Osteocyte (in vitro differentiated cells): ENCODE measurements at regions not wholly inside any gene's neighbourhood (a gene's known extent, or its start where the extent isn't known, plus 50 kb on each side); places are given as distances from the start of the nearest gene placed in this dataset.

Experiments
- DNase-seq: peaks from one replicate; pipeline ENCODE4 v3.0.0; 2021; ENCODE audit warnings: mixed read lengths; ENCODE audit not compliant: unreplicated experiment; ENCODE audit errors: extremely low spot score
- H3K27ac Mint-ChIP-seq: one replicate; pipeline ENCODE4 v1.8.0; 2021; ENCODE audit warnings: mild to moderate bottlenecking, mixed read lengths; ENCODE audit not compliant: unreplicated experiment
- H3K27me3 Mint-ChIP-seq: one replicate; pipeline ENCODE4 v1.8.0; 2021; ENCODE audit warnings: mixed read lengths; ENCODE audit not compliant: unreplicated experiment
- H3K36me3 Mint-ChIP-seq: one replicate; pipeline ENCODE4 v1.8.0; 2021; ENCODE audit warnings: mixed read lengths; ENCODE audit not compliant: unreplicated experiment
- H3K4me1 Mint-ChIP-seq: one replicate; pipeline ENCODE4 v1.8.0; 2021; ENCODE audit warnings: mixed read lengths; ENCODE audit not compliant: unreplicated experiment
- H3K4me3 Mint-ChIP-seq: one replicate; pipeline ENCODE4 v1.8.0; 2021; ENCODE audit warnings: mild to moderate bottlenecking, moderate library complexity, mixed read lengths; ENCODE audit not compliant: unreplicated experiment
- H3K9me3 Mint-ChIP-seq: one replicate; pipeline ENCODE4 v1.8.0; 2021; ENCODE audit warnings: mixed read lengths; ENCODE audit not compliant: unreplicated experiment
- CTCF ChIP-seq: fragments of 200-600 bp; sonication (generic); IDR thresholded peaks from 2 replicates; pipeline ENCODE4 v1.5.0; 2021; ENCODE audit warnings: antibody characterized with exemption, mild to moderate bottlenecking, moderate library complexity

GRCh38 chr4:141849367-141849766 is 213.0 kb downstream of the IL15 start:
- Mint-ChIP-seq H3K4me1 (peaks cover 7% of the 10 kb centered on the region), H3K36me3 (no peaks in the 10 kb centered on the region), H3K27ac (no peak overlapping the region), H3K27me3 (peaks cover 12% of the 10 kb centered on the region), H3K9me3 (peaks cover 4% of the 10 kb centered on the region), H3K4me3 (no peak overlapping the region)
- DNase-seq = no peak
- TF ChIP-seq CTCF = no peak

- Mint-ChIP-seq H3K9me3 (peaks cover 4% of the 10 kb centered on the region), H3K36me3 (no peaks in the 10 kb centered on the region), H3K27ac (no peak overlapping the region), H3K4me1 (peaks cover 7% of the 10 kb centered on the region), H3K27me3 (peaks cover 12% of the 10 kb centered on the region), H3K4me3 (no peak overlapping the region)
- DNase-seq = no peak
- no peak for TF ChIP-seq CTCF
These were observed 213.4 kb downstream of the IL15 start for GRCh38 chr4:141849778-141850177.

GRCh38 chr4:141851246-141851891 is 215.0 kb downstream of the IL15 start:
- TF ChIP-seq CTCF = no peak
- peaks cover 7% of the 10 kb centered on the region for H3K4me1 Mint-ChIP-seq
- H3K9me3 Mint-ChIP-seq = peaks cover 15% of the 10 kb centered on the region
- no peak overlapping the region for H3K27ac Mint-ChIP-seq
- no peaks in the 10 kb centered on the region for H3K36me3 Mint-ChIP-seq
- DNase-seq = no peak
- H3K27me3 Mint-ChIP-seq = peaks cover 8% of the 10 kb centered on the region
- H3K4me3 Mint-ChIP-seq = no peak overlapping the region

GRCh38 chr4:141853091-141853764 is 216.8 kb downstream of the IL15 start:
- TF ChIP-seq CTCF = no peak
- Mint-ChIP-seq H3K27me3 (no peaks in the 10 kb centered on the region), H3K27ac (no peak overlapping the region), H3K36me3 (no peaks in the 10 kb centered on the region), H3K4me1 (peaks cover 7% of the 10 kb centered on the region), H3K9me3 (peaks cover 11% of the 10 kb centered on the region), H3K4me3 (no peak overlapping the region)
- no peak for DNase-seq

GRCh38 chr4:141858437-141858836 is 222.1 kb downstream of the IL15 start:
- Mint-ChIP-seq H3K27me3 (no peaks in the 10 kb centered on the region), H3K36me3 (no peaks in the 10 kb centered on the region), H3K9me3 (peaks cover 11% of the 10 kb centered on the region), H3K27ac (no peak overlapping the region), H3K4me1 (peaks cover 2% of the 10 kb centered on the region), H3K4me3 (no peak overlapping the region)
- TF ChIP-seq CTCF = no peak
- no peak for DNase-seq
